ENCODE measurements at regions not wholly inside any gene's neighbourhood (a gene's known extent, or its start where the extent isn't known, plus 50 kb on each side); places are given as distances from the start of the nearest gene placed in this dataset.

GRCh38 chr3:127407026-127407939 is 119.4 kb upstream of the PRR20G start:
- no peak for DNase-seq
- Histone ChIP-seq H3K27me3 (ENCODE audit: control insufficient read depth in 2 of 2, insufficient read depth in 2 of 2, low read length in 2 of 2) (no peaks in the 10 kb centered on the region), H3K9ac (ENCODE audit: insufficient read depth, low read length, poor library complexity, severe bottlenecking) (no peak overlapping the region), H3K36me3 (replicated peaks in 1 of 2; ENCODE audit: control insufficient read depth in 1 of 2, insufficient read depth in 2 of 2, low read length in 2 of 2) (no peaks in the 10 kb centered on the region), H3K4me3 (replicated peaks in 1 of 3; ENCODE audit: low read depth in 2 of 3, low read length in 3 of 3) (no peak overlapping the region), H3K4me1 (ENCODE audit: control insufficient read depth in 1 of 2, insufficient read depth in 2 of 2, low read length in 2 of 2) (no peaks in the 10 kb centered on the region), H3K4me2 (replicated peaks; ENCODE audit: extremely low read depth, low read length, poor library complexity, severe bottlenecking) (no peak overlapping the region), H2AFZ (ENCODE audit: insufficient read depth, low read depth, low read length, poor library complexity, severe bottlenecking) (no peak overlapping the region), H3K27ac (ENCODE audit: low read depth in 1 of 2, low read length in 2 of 2) (no peak overlapping the region), H4K20me1 (ENCODE audit: insufficient read depth, low read length) (no peaks in the 10 kb centered on the region), H3K9me3 (replicated peaks in 1 of 2; ENCODE audit: control insufficient read depth in 1 of 2, insufficient read depth in 1 of 2, low read length in 2 of 2) (no peaks in the 10 kb centered on the region), H3K79me2 (ENCODE audit: insufficient read depth, low read length) (no peaks in the 10 kb centered on the region)
- H3K36me3 Mint-ChIP-seq, result no peaks in the 10 kb centered on the region
- intact Hi-C loops (cut with micrococcal nuclease), result no loop called here
- no peaks in the 10 kb centered on the region for H3K4me1 Mint-ChIP-seq
- WGBS (ENCODE audit: insufficient coverage), result 95% methylated on average over 9 of the region's 13 CpGs
- peaks cover 3 to 17% (median 12%) of the 10 kb centered on the region in 3 donors for H3K27me3 Mint-ChIP-seq (ENCODE audit: low read depth in 3 of 3)
- TF ChIP-seq, protein P1, sequence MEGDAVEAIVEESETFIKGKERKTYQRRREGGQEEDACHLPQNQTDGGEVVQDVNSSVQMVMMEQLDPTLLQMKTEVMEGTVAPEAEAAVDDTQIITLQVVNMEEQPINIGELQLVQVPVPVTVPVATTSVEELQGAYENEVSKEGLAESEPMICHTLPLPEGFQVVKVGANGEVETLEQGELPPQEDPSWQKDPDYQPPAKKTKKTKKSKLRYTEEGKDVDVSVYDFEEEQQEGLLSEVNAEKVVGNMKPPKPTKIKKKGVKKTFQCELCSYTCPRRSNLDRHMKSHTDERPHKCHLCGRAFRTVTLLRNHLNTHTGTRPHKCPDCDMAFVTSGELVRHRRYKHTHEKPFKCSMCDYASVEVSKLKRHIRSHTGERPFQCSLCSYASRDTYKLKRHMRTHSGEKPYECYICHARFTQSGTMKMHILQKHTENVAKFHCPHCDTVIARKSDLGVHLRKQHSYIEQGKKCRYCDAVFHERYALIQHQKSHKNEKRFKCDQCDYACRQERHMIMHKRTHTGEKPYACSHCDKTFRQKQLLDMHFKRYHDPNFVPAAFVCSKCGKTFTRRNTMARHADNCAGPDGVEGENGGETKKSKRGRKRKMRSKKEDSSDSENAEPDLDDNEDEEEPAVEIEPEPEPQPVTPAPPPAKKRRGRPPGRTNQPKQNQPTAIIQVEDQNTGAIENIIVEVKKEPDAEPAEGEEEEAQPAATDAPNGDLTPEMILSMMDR (IDR thresholded peaks at IDR 0.05), result no peak
- peak overlapping the region in 1 of 7 donors; percentile 44 for H3K27ac Mint-ChIP-seq
- no peak overlapping the region for H3K4me3 Mint-ChIP-seq
- H3K9me3 Mint-ChIP-seq, result no peaks in the 10 kb centered on the region

DNA sequence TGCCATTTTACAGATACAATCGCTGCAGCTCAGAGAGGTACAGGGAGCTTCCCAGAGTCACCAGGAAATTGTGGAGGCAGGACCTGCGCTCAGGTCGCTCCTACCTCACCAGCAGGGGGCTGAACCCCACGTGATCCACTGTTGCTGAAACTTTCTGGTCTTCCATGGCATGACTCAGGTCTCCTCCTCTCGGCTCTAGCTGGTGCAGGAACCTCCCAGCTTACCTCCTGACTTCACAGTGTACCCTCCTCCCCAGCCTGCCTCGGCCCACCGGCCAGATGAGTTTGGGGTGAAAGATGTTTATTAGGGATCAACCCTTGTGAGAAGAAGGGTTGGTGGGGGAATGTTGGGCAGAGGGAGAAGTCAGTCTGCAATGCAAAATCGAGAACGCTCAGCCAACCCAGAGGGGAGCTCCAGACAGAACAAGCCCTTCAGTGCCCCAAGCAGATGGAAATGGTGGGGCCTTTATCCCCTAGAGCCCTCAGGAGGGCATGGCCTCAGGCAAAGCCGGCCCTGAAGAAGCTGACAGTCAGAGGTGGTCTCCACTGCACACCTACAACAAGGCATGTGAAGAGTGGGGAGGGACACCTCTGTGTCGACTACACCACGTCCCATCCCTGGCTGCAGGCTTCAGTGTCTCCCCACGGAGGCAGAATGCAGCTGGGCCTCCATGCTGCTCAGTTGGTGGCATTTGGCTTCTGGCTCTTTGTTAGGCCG is 118.6 kb upstream of the PRR20G start:
- Mint-ChIP-seq H3K36me3 (no peaks in the 10 kb centered on the region), H3K27ac (no peak overlapping the region), H3K4me1 (no peaks in the 10 kb centered on the region), H3K9me3 (no peaks in the 10 kb centered on the region), H3K4me3 (no peak overlapping the region), H3K27me3 (ENCODE audit: low read depth in 3 of 3) (peaks cover 6 to 18% (median 12%) of the 10 kb centered on the region in 3 donors)
- Histone ChIP-seq H3K27me3 (ENCODE audit: control insufficient read depth in 2 of 2, insufficient read depth in 2 of 2, low read length in 2 of 2) (no peaks in the 10 kb centered on the region), H3K79me2 (ENCODE audit: insufficient read depth, low read length) (no peaks in the 10 kb centered on the region), H3K4me3 (replicated peaks in 1 of 3; ENCODE audit: low read depth in 2 of 3, low read length in 3 of 3) (no peak overlapping the region), H3K9me3 (replicated peaks in 1 of 2; ENCODE audit: control insufficient read depth in 1 of 2, insufficient read depth in 1 of 2, low read length in 2 of 2) (no peaks in the 10 kb centered on the region), H3K36me3 (replicated peaks in 1 of 2; ENCODE audit: control insufficient read depth in 1 of 2, insufficient read depth in 2 of 2, low read length in 2 of 2) (no peaks in the 10 kb centered on the region), H3K4me1 (ENCODE audit: control insufficient read depth in 1 of 2, insufficient read depth in 2 of 2, low read length in 2 of 2) (no peaks in the 10 kb centered on the region), H4K20me1 (ENCODE audit: insufficient read depth, low read length) (no peaks in the 10 kb centered on the region), H3K4me2 (replicated peaks; ENCODE audit: extremely low read depth, low read length, poor library complexity, severe bottlenecking) (no peak overlapping the region), H3K27ac (ENCODE audit: low read depth in 1 of 2, low read length in 2 of 2) (no peak overlapping the region), H2AFZ (ENCODE audit: insufficient read depth, low read depth, low read length, poor library complexity, severe bottlenecking) (no peak overlapping the region), H3K9ac (ENCODE audit: insufficient read depth, low read length, poor library complexity, severe bottlenecking) (no peak overlapping the region)
- WGBS (ENCODE audit: insufficient coverage), result 74% methylated on average over 8 of the region's 14 CpGs
- DNase-seq, result no peak
- TF ChIP-seq, protein P1 (IDR thresholded peaks at IDR 0.05), result no peak
- intact Hi-C loops (cut with micrococcal nuclease), result no loop called here
